Ovary (tissue), 7 donors: ENCODE measurements at regions not wholly inside any gene's neighbourhood (a gene's known extent, or its start where the extent isn't known, plus 50 kb on each side); places are given as distances from the start of the nearest gene placed in this dataset.

Experiments used
- DNase-seq, 5 donors: peaks; one replicate each; pipeline ENCODE4 v3.0.0-alpha.2; 2019 to 2020
- H3K27ac ChIP-seq, 2 donors: fragments of 200-600 bp; one replicate each; pipeline versions ENCODE4 v1.5.1 to v1.8.0; 2019 to 2022
- H3K27me3 ChIP-seq: fragments of 200-600 bp; one replicate; pipeline ENCODE4 v1.8.0; 2022
- H3K36me3 ChIP-seq: fragments of 200-600 bp; sonication (generic); one replicate; pipeline ENCODE4 v1.5.1; 2019
- H3K4me1 ChIP-seq: one replicate; pipeline ENCODE4 v1.8.1; 2013; ENCODE audit warnings: mild to moderate bottlenecking, moderate library complexity; ENCODE audit not compliant: insufficient read depth
- H3K4me3 ChIP-seq: fragments of 200-600 bp; sonication (generic); one replicate; pipeline ENCODE4 v1.5.1; 2017
- H3K9me3 ChIP-seq, 2 donors: fragments of 200-600 bp in 1 of 2; sonication (generic) in 1 of 2; one replicate each; pipeline versions ENCODE4 v1.5.1 to v1.8.1; 2013 to 2019; ENCODE audit warnings: mild to moderate bottlenecking in 1 of 2, moderate library complexity in 1 of 2
- CTCF ChIP-seq, 3 donors: fragments of 450-650 bp in 2 of 3; fragments of 200-600 bp in 1 of 3; IDR thresholded peaks; one replicate each; pipeline versions ENCODE4 v1.5.1 to v1.8.0; 2016 to 2022; ENCODE audit warnings: antibody characterized with exemption in 3 of 3, mild to moderate bottlenecking in 1 of 3
- EP300 ChIP-seq: sonication (generic); formaldehyde crosslinking; IDR thresholded peaks from one replicate; pipeline ENCODE4 v1.6.1; 2017; ENCODE audit warnings: antibody characterized with exemption
- POLR2A ChIP-seq: fragments of 450-650 bp; IDR thresholded peaks from one replicate; pipeline ENCODE4 v1.6.1; 2017; ENCODE audit warnings: antibody characterized with exemption, mild to moderate bottlenecking, moderate library complexity
- WGBS, 3 donors: extraction: QIAGEN DNeasy Blood & Tissue Kit in 1 of 3; methylation state at CpG; one replicate each; pipeline versions ENCODE4 v1.1.5 to v1.1.7; 2013 to 2017; 5-methylcytosine and 5-hydroxymethylcytosine counted together
- intact Hi-C, 4 donors: fragments of 100-400 bp; cut with DNase I; formaldehyde crosslinking; loops; one replicate each; pipeline versions ENCODE4 v1.11.0 to v1.15.1; 2022 to 2023
- donor health status: DM: no; HTN: no; CAD: no; lungs with moderate emphysema.
- donor health status: DM: no; HTN: no; CAD: no.
- donor health status: Bipolar disorder and iron deficiency.
- donor health status: DM: no; HTN: no; CAD: no.
- donor health status: DM: yes; HTN: yes; CAD: no.

GRCh38 chr16:5367951-5368350 lies 270.4 kb upstream of the EEF2KMT start:
- DNase-seq, result no peak
- WGBS, 3 donors, result 65 to 81% (median 67%) methylated on average over 7 of the region's 7 CpGs
- H3K4me3 ChIP-seq, result no peak overlapping the region
- no peaks in the 10 kb centered on the region for H3K27me3 ChIP-seq
- H3K9me3 ChIP-seq, result no peaks in the 10 kb centered on the region
- no peak overlapping the region for H3K27ac ChIP-seq
- intact Hi-C loops, result no loop called here
- no peaks in the 10 kb centered on the region for H3K36me3 ChIP-seq
- no peak for TF ChIP-seq CTCF (IDR thresholded peaks at IDR 0.05)
- TF ChIP-seq EP300, result no peak
- TF ChIP-seq POLR2A, result no peak
- no peaks in the 10 kb centered on the region for H3K4me1 ChIP-seq

GRCh38 chr16:5366126-5366525 lies 268.5 kb upstream of the EEF2KMT start:
- Histone ChIP-seq H3K4me3 (no peak overlapping the region), H3K27me3 (no peaks in the 10 kb centered on the region), H3K4me1 (no peaks in the 10 kb centered on the region), H3K27ac (no peak overlapping the region), H3K9me3 (no peaks in the 10 kb centered on the region), H3K36me3 (no peaks in the 10 kb centered on the region)
- 56 to 72% (median 64%) methylated on average over 4 of the region's 4 CpGs for WGBS, 3 donors
- intact Hi-C loops, result no loop called here
- TF ChIP-seq POLR2A (no peak), EP300 (no peak), CTCF (IDR thresholded peaks at IDR 0.05) (no peak)
- no peak for DNase-seq

- intact Hi-C loops, result no loop called here
- Histone ChIP-seq H3K9me3 (no peaks in the 10 kb centered on the region), H3K27me3 (no peaks in the 10 kb centered on the region), H3K4me1 (no peaks in the 10 kb centered on the region), H3K4me3 (no peak overlapping the region), H3K36me3 (no peaks in the 10 kb centered on the region), H3K27ac (no peak overlapping the region)
- whole genome bisulfite sequencing, 3 donors, result 62 to 74% (median 71%) methylated on average over 5 of the region's 5 CpGs
- DNase-seq, result no peak
- TF ChIP-seq POLR2A, result no peak
- no peak for TF ChIP-seq CTCF (IDR thresholded peaks at IDR 0.05)
- no peak for TF ChIP-seq EP300
Observed at GRCh38 chr16:5364186-5364585, 266.6 kb upstream of the EEF2KMT start.

GRCh38 chr16:5361322-5361721 lies 263.7 kb upstream of the EEF2KMT start:
- H3K36me3 ChIP-seq, result no peaks in the 10 kb centered on the region
- TF ChIP-seq EP300 (no peak), POLR2A (no peak), CTCF (IDR thresholded peaks at IDR 0.05) (no peak)
- H3K4me3 ChIP-seq, result no peak overlapping the region
- intact Hi-C loops, result no loop called here
- 51 to 59% (median 55%) methylated on average over 5 of the region's 5 CpGs for WGBS, 3 donors
- no peaks in the 10 kb centered on the region for H3K9me3 ChIP-seq
- H3K27me3 ChIP-seq, result no peaks in the 10 kb centered on the region
- no peak overlapping the region for H3K27ac ChIP-seq
- H3K4me1 ChIP-seq, result no peaks in the 10 kb centered on the region
- DNase-seq, result no peak

- no peaks in the 10 kb centered on the region for H3K27me3 ChIP-seq
- DNase-seq, result no peak
- intact Hi-C loops, result loop anchor here in 1 of 4 donors (10.0 kb wide), 1 partner anchor 60 kb away; no protein-coding TSS in a partner anchor
- no peaks in the 10 kb centered on the region for H3K4me1 ChIP-seq
- H3K4me3 ChIP-seq, result no peak overlapping the region
- no peaks in the 10 kb centered on the region for H3K9me3 ChIP-seq
- no peaks in the 10 kb centered on the region for H3K36me3 ChIP-seq
- H3K27ac ChIP-seq, result no peak overlapping the region
- TF ChIP-seq CTCF (IDR thresholded peaks at IDR 0.05), result no peak
- WGBS, 3 donors, result 69 to 80% (median 71%) methylated on average over 5 of the region's 5 CpGs
Observed at GRCh38 chr16:5354645-5355044, 257.1 kb upstream of the EEF2KMT start.
